GM18508 (cell line): ENCODE measurements at regions not wholly inside any gene's neighbourhood (a gene's known extent, or its start where the extent isn't known, plus 50 kb on each side); places are given as distances from the start of the nearest gene placed in this dataset.
"Not testable (repeated sequence)": the region's sequence is repeated elsewhere in the genome, so short reads cannot be mapped to it uniquely, and the experiment has no call there.

ENCODE experiments used
- ATAC-seq: cut with Tn5 transposase; IDR thresholded peaks from one replicate; pipeline ENCODE4 v1.9.1; 2021; ENCODE audit warnings: moderate number of reproducible peaks; ENCODE audit not compliant: insufficient read depth, unreplicated experiment

- ATAC-seq, result not testable (repeated sequence)
These were observed 432.6 kb downstream of the BRD1 start for GRCh38 chr22:49395062-49395461.

- no peak for ATAC-seq
These were observed 433.4 kb downstream of the BRD1 start for GRCh38 chr22:49394116-49394785.

GRCh38 chr22:49393526-49393925, 434.1 kb downstream of the BRD1 start:
- no peak for ATAC-seq

- no peak for ATAC-seq
These were observed 434.7 kb downstream of the BRD1 start for GRCh38 chr22:49392841-49393510.

DNA sequence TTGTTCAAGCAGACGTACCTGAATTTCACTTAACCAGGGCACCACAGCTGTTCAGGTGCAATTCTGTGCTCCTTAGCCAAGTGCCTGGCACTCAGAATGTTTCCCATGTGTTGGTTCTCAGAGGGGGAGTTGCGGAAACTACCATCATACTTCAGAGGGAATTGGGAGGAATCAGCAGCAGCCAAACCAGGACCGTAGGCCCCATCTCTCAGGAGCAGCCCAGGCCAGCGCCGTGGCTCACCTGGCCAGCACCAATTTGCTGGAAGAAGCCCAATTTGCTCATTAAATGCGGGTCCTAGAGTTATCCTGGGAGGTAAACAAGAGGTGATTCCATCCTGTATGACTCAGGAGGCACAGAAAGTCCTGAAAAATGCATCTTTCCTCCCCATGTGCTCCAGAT, 435.4 kb downstream of the BRD1 start:
- ATAC-seq, result no peak

GRCh38 chr22:49391436-49391835, 436.2 kb downstream of the BRD1 start:
- ATAC-seq, result no peak

GRCh38 chr22:49390954-49391353, 436.7 kb downstream of the BRD1 start:
- ATAC-seq, result no peak

- not testable (repeated sequence) for ATAC-seq
These were observed 443.8 kb downstream of the BRD1 start for GRCh38 chr22:49383909-49384308.

DNA sequence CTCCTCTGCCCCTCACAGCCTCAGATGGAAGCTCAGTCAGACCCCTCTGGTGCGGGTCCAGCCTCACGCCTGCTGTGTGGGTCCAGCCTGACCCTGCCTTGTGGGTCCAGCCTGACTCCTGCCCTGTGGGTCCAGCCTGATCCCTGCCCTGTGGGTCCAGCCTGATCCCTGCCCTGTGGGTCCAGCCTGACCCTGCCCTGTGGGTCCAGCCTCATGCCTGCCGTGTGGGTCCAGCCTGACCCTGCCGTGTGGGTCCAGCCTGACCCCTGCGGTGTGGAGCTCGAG, 445.3 kb downstream of the BRD1 start:
- ATAC-seq, result no peak

- no peak for ATAC-seq
These were observed 445.9 kb downstream of the BRD1 start for GRCh38 chr22:49381595-49382450.

- ATAC-seq, result no peak
These were observed 446.9 kb downstream of the BRD1 start for GRCh38 chr22:49380828-49381114.

GRCh38 chr22:49380095-49380827, 447.4 kb downstream of the BRD1 start:
- no peak for ATAC-seq

DNA sequence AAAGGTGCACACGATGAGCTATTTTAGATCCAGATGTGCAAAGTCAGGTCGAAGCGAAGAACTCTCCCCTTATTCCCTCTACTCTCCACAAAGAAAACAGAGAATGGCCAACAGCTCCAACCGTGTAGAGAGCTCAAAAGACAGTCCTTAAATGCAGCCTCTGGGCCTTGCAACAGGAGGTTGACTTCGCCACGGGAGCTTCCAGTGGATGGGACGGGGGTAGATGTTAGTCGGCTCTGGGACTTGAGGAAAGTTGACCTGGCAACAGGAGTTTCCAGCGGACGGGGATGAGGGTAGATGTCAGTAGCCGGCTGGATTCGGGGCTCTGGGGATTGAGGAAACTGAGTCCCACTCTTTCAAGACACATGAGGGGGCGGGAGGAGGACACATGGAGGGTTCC, 450.4 kb downstream of the BRD1 start:
- no peak for ATAC-seq

DNA sequence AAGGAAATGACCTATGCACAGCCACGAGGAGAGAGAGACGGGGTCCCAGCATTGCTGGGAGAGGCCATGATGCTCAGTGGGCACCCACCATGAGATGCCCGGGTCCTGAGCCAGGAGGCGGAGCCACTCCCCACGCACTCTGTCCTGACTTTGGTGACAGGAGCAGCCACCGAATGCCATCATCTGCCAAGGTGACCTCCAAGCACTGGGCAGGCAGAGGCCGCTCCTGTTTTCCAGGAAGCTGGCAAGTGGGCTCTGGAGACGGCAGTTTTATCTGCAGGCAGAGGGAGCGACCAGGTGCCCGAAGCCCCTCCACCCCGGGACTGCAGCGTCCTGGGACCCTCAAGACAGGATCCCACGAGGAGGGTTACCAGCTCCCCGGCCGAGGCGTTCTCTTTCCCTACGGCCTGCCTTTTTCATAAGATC, 453.9 kb downstream of the BRD1 start:
- no peak for ATAC-seq

- ATAC-seq, result no peak
These were observed 454.4 kb downstream of the BRD1 start for GRCh38 chr22:49373289-49373666.

DNA sequence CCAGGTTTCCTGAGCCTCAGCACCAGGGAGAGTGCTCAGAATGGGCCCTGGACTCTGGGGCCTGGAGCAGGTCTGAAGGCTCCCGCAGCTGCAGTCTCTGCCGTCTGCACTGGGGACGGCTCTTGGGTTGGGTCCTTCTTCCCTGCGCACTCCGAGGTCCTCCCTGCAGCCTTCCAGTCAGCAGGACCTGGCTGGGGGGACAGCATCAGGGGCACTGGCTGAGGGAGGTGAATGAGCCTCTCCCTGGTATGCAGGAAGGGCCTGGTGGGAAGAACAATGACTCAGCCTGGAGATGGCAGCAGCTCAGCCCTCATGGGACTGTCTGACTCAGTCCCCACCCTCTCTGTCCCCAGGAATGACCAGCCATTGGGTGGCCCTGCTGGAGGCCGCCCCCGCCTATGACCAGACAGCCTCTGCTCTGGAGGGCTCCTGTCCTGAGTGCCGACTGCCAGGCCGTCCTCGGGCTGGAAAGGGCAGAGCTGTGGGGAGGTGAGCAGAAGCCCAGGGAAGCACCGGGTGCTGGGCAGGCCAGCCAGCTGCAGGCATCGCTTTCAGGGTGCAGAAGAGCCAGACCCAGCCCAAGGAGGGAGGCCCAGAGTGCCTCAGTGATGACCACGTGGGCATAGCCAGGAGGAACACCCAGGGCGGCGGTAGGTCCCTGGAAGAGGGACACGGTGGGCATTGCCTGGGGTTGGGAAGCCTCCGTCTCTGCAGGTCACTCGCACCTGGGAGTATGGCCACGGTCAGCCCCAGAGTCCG, 455.0 kb downstream of the BRD1 start:
- ATAC-seq, result no peak

GRCh38 chr22:49372111-49372529, 455.6 kb downstream of the BRD1 start:
- ATAC-seq, result no peak

DNA sequence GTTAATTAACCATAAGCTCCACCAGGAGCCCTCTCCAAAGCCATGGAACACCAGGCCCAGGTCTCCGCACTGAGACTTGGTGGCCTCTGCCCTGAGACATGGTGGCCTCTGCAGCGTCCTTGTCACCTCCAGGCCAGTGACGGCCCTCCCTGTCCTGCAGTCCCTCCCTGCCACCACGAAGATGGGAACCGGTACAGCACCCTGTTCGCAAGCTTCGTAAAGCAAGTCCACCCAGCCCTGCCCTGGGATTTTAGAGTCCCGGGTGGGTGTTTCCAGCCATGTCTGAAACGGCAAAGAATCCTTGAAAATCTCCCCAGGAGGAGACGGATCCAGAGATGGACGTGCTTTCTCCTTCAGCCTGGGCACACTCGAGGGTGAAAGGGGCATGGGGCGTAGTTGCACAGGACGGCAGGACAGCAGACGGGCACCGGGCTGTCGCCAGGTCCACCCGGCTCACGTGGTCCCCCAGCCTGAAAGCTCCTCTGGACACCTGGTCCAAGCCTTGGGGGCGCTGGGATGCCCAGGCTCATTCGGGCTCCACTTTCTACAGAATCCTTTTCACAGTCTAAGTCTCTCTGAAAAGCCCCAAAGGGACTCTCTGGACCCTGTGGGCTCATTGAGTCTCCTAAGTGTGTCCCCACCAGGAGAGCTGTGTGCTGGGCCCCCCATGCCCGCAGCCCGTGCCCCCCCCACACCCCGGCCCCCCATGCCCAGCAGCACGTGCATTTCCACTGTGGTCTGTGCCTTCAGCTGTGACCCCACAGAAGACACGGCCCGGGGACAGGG, 456.2 kb downstream of the BRD1 start:
- no peak for ATAC-seq

GRCh38 chr22:49370627-49371301, 456.9 kb downstream of the BRD1 start:
- ATAC-seq, result no peak
